HG03066 (cell line): ENCODE measurements at regions not wholly inside any gene's neighbourhood (a gene's known extent, or its start where the extent isn't known, plus 50 kb on each side); places are given as distances from the start of the nearest gene placed in this dataset.

Experiments
- ATAC-seq: cut with Tn5 transposase; IDR thresholded peaks from one replicate; pipeline ENCODE4 v1.9.1; 2021; ENCODE audit warnings: low read depth; ENCODE audit not compliant: unreplicated experiment

GRCh38 chr13:108018371-108018870 is 196.9 kb downstream of the LIG4 start:
- ATAC-seq = no peak

- ATAC-seq = no peak
Measured at GRCh38 chr13:108006619-108007018, 208.7 kb downstream of the LIG4 start.

GRCh38 chr13:108005231-108005630 is 210.1 kb downstream of the LIG4 start:
- ATAC-seq = no peak

GRCh38 chr13:108003626-108004025 is 211.7 kb downstream of the LIG4 start:
- no peak for ATAC-seq

GRCh38 chr13:108000998-108001397 is 214.3 kb downstream of the LIG4 start:
- ATAC-seq = no peak

- ATAC-seq = no peak
Measured at GRCh38 chr13:107999751-108000150, 215.6 kb downstream of the LIG4 start.

- ATAC-seq = no peak
Measured at GRCh38 chr13:107994137-107994536, 221.2 kb downstream of the LIG4 start.

GRCh38 chr13:107993239-107993949 is 221.9 kb downstream of the LIG4 start:
- ATAC-seq = no peak

GRCh38 chr13:107992542-107992941 is 222.8 kb downstream of the LIG4 start:
- no peak for ATAC-seq

GRCh38 chr13:107977071-107977574 is 238.2 kb downstream of the LIG4 start:
- ATAC-seq = no peak

GRCh38 chr13:107976628-107977027 is 238.7 kb downstream of the LIG4 start:
- no peak for ATAC-seq

GRCh38 chr13:107974409-107974808 is 240.9 kb downstream of the LIG4 start:
- no peak for ATAC-seq

GRCh38 chr13:107969546-107969945 is 245.8 kb downstream of the LIG4 start:
- ATAC-seq = no peak

- ATAC-seq = no peak
Measured at GRCh38 chr13:107968470-107968869, 246.9 kb downstream of the LIG4 start.

- ATAC-seq = no peak
Measured at GRCh38 chr13:107964395-107964794, 250.9 kb downstream of the LIG4 start.

GRCh38 chr13:107961849-107962608 is 253.3 kb downstream of the LIG4 start:
- no peak for ATAC-seq

GRCh38 chr13:107960301-107960700 is 255.0 kb downstream of the LIG4 start:
- no peak for ATAC-seq

GRCh38 chr13:107956889-107957288 is 258.4 kb downstream of the LIG4 start:
- no peak for ATAC-seq

GRCh38 chr13:107942030-107942617 is 273.2 kb downstream of the LIG4 start:
- no peak for ATAC-seq

- ATAC-seq = no peak
Measured at GRCh38 chr13:107941345-107942029, 273.8 kb downstream of the LIG4 start.

- ATAC-seq = no peak
Measured at GRCh38 chr13:107937848-107938247, 277.5 kb downstream of the LIG4 start.
